Spleen (tissue), 7 donors: ENCODE measurements at regions not wholly inside any gene's neighbourhood (a gene's known extent, or its start where the extent isn't known, plus 50 kb on each side); places are given as distances from the start of the nearest gene placed in this dataset.

ENCODE experiments used
- CTCF ChIP-seq, 11 experiments: fragments of 200-600 bp in 7 of 11; fragments of 450-650 bp in 4 of 11; sonication (generic) in 4 of 11; IDR thresholded peaks in 8 of 11; conservative IDR thresholded peaks in 3 of 11; 1 replicate in 7 of 11; 2 replicates in 4 of 11; pipeline versions ENCODE4 v1.4.0 to v1.8.0; 2016 to 2021; ENCODE audit warnings: antibody characterized with exemption in 11 of 11, inconsistent platforms in 4 of 11, mild to moderate bottlenecking in 1 of 11
- POLR2AphosphoS5 ChIP-seq, 3 donors: sonication (generic); formaldehyde crosslinking; IDR thresholded peaks; one replicate each; pipeline ENCODE4 v1.5.1; 2017; ENCODE audit warnings: antibody characterized with exemption in 3 of 3
- donor health status: DM: no; HTN: no; CAD: no; lungs with moderate emphysema.
- donor health status: DM: no; HTN: no; CAD: no.
- donor health status: DM: no; HTN: no; CAD: no.

- no peak for TF ChIP-seq CTCF (IDR thresholded peaks at IDR 0.05 in 8 of 11, conservative IDR thresholded peaks at IDR 0.05 in 3 of 11)
- peak in 1 of 3 donors; percentile 24 for TF ChIP-seq POLR2AphosphoS5 (IDR thresholded peaks at IDR 0.05)
These were observed 516.9 kb downstream of the REEP3 start for GRCh38 chr10:64038107-64038506.
